HAP-1 (cell line): ENCODE measurements at regions not wholly inside any gene's neighbourhood (a gene's known extent, or its start where the extent isn't known, plus 50 kb on each side); places are given as distances from the start of the nearest gene placed in this dataset.
"Not testable (repeated sequence)": the region's sequence is repeated elsewhere in the genome, so short reads cannot be mapped to it uniquely, and the experiment has no call there.

Experiments used
- DNase-seq, 2 experiments: peaks; one replicate each; pipeline ENCODE4 v3.0.0-alpha.2; 2016 to 2020; ENCODE audit warnings: low spot score in 2 of 2
- H3K27me3 ChIP-seq: fragments of 250-450 bp; sonication (Bioruptor Pico); 2 replicates; pipeline ENCODE4 v1.5.1; 2020; ENCODE audit warnings: low read depth, mild to moderate bottlenecking, moderate library complexity
- H3K36me3 ChIP-seq: fragments of 250-450 bp; sonication (Bioruptor Pico); replicated peaks from 2 replicates; pipeline ENCODE4 v1.5.1; 2020; ENCODE audit warnings: mild to moderate bottlenecking
- H3K4me1 ChIP-seq: fragments of 250-450 bp; sonication (Bioruptor Pico); 2 replicates; pipeline ENCODE4 v1.5.1; 2020; ENCODE audit warnings: mild to moderate bottlenecking
- H3K4me3 ChIP-seq: fragments of 250-450 bp; sonication (Bioruptor Pico); 2 replicates; pipeline ENCODE4 v1.5.1; 2020; ENCODE audit warnings: mild to moderate bottlenecking, moderate library complexity
- H3K9me3 ChIP-seq: fragments of 250-450 bp; sonication (Bioruptor Pico); 2 replicates; pipeline ENCODE4 v1.5.1; 2020; ENCODE audit warnings: mild to moderate bottlenecking, moderate library complexity
- in situ Hi-C: fragments of 300-500 bp; cut with MboI; formaldehyde crosslinking; loops from 3 replicates; pipeline ENCODE4 v1.14.3; 2020; ENCODE audit warnings: low sequenced_read_pairs, inconsistent platforms, mixed read lengths

GRCh38 chr3:115275896-115276295 is 128.8 kb upstream of the ZBTB20 start:
- H3K4me1 ChIP-seq: no peaks in the 10 kb centered on the region
- H3K9me3 ChIP-seq: no peaks in the 10 kb centered on the region
- no peak overlapping the region for H3K4me3 ChIP-seq
- no peaks in the 10 kb centered on the region for H3K27me3 ChIP-seq
- no peak for DNase-seq
- H3K36me3 ChIP-seq: no peaks in the 10 kb centered on the region
- in situ Hi-C loops: no loop called here

- in situ Hi-C loops: no loop called here
- no peak for DNase-seq
- no peaks in the 10 kb centered on the region for H3K9me3 ChIP-seq
Measured at GRCh38 chr3:115279939-115280338, 132.9 kb upstream of the ZBTB20 start.

GRCh38 chr3:115280506-115280905 is 133.4 kb upstream of the ZBTB20 start:
- no peak overlapping the region for H3K4me3 ChIP-seq
- H3K36me3 ChIP-seq: no peaks in the 10 kb centered on the region
- no peaks in the 10 kb centered on the region for H3K9me3 ChIP-seq
- DNase-seq: no peak
- H3K27me3 ChIP-seq: no peaks in the 10 kb centered on the region
- in situ Hi-C loops: no loop called here
- H3K4me1 ChIP-seq: no peaks in the 10 kb centered on the region

More at GRCh38 chr3:115279939-115280338, 132.9 kb upstream of the ZBTB20 start:
- H3K27me3 ChIP-seq: no peaks in the 10 kb centered on the region
- no peaks in the 10 kb centered on the region for H3K36me3 ChIP-seq
- H3K4me1 ChIP-seq: no peaks in the 10 kb centered on the region
- H3K4me3 ChIP-seq: no peak overlapping the region

DNA sequence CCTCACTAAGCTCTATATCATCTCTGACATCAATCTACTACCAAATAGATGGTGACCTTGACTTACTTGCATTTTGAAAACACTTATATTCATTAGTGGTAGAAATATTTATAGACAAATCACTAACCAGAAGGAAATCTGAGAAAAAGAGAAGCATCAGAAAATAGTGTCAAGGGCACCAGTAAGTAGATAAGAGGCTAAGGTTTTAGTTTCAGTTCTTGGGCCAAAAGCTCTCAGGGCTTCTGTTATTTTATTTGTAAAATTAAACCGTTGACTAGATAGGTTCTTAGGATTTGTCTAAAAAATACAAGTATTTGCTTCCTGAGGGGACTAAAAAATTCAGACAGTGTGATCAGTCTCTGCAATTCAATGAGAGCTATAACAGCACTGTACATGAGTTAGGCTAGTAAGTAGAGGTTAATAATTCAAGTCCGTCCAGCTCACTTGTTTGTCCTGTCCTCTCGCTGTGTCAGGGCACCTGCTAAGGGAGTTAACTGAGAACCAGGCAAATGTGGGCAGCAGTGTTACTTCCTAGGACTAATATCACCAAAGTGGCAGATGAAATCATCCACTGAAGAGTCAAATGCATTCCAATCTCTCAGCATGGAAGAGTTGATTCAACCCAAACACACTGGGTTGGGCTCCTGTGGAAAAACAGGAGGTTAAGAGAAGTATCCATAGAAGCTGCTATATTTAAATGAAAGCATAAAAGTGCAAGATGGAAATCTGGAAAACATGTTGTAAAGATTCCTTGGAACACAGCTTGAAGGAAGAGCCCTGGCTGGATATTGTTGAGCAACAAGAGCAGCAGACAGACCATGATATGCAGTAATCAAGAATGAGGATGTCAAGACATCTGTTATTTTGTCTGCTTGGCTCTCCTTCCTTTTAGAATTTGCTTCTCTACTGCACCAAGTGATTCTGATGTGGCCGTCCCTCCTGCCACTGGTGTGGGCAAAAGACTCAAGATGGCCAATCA is 134.9 kb upstream of the ZBTB20 start:
- no peaks in the 10 kb centered on the region for H3K4me1 ChIP-seq
- H3K27me3 ChIP-seq: no peaks in the 10 kb centered on the region
- no peak overlapping the region for H3K4me3 ChIP-seq
- no peaks in the 10 kb centered on the region for H3K36me3 ChIP-seq
- no peak for DNase-seq
- in situ Hi-C loops: no loop called here
- H3K9me3 ChIP-seq: no peaks in the 10 kb centered on the region

DNA sequence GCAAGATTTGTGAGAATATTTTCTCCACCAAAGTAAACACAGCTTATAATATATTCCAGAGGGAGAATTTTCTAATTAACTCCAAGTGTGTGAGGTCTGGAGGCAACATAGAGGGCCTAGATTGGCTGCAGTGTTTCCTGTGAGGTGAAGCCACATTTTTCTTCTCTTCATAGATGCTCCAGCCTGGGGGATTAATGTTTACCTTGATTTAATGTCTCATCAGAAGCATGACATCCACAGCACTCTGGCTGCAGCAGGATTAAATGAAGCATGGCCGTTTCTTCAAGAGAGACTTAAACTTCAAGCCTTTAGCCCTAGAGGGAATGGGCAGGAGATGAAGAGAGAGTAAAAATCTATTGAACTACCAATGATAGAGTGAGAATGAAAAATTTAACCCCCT is 137.9 kb upstream of the ZBTB20 start:
- H3K4me3 ChIP-seq: no peak overlapping the region
- H3K36me3 ChIP-seq: no peaks in the 10 kb centered on the region
- H3K9me3 ChIP-seq: no peaks in the 10 kb centered on the region
- no peaks in the 10 kb centered on the region for H3K4me1 ChIP-seq
- H3K27me3 ChIP-seq: no peaks in the 10 kb centered on the region
- DNase-seq: no peak
- in situ Hi-C loops: no loop called here

DNA sequence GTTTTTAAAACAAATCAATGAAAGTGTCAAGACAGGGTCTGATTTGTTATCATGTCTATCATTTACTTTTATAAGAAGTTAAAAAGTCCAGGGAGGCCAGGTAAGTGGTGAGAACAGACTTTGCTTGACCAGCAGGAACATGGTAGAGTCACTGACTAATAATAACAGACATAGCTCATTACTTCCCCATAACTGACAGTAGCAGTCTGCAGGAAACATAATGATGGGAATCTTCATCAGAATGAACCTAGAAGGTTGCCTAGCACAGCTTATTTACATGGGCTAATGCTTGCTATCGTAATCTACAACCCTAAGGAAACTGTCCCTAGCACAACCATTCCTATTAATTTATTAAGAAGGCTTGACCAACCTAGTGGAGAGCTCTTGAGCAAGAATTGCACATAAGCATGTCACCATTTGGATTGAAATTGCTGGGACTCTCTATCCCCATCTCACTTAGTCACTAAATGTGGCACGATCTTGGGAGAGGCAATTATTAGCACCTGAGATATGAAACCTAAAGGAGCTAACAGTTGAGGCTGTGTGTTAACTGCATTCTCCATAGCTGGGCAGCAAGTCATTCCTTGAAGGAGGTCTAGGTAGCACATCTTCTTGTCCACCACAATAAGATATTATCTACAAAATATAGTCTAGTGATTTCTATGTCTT is 139.6 kb upstream of the ZBTB20 start:
- Histone ChIP-seq H3K36me3 (no peaks in the 10 kb centered on the region), H3K4me1 (no peaks in the 10 kb centered on the region), H3K27me3 (no peaks in the 10 kb centered on the region), H3K9me3 (no peaks in the 10 kb centered on the region), H3K4me3 (no peak overlapping the region)
- in situ Hi-C loops: no loop called here
- DNase-seq: no peak

DNA sequence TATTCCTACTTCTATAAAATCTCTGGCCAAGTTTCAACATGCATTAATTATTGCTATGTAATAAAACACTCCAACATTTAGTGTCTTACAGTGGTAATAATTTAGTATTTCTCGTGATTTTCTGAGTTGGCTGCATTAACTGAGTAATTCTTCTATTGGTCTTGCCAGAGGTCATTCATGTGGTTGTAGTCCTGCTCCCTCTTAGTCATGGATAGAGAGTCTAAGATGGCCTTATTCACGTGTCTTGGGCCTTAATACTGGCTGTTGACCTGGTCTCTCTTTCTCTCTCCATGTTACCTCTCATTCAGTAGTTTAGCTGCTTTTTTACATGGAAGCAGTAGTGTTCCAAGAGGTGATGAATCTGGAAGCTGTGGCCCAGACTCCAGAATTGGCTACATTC is 140.1 kb upstream of the ZBTB20 start:
- DNase-seq: no peak
- H3K36me3 ChIP-seq: no peaks in the 10 kb centered on the region
- in situ Hi-C loops: no loop called here
- H3K4me1 ChIP-seq: peaks cover 4% of the 10 kb centered on the region
- no peaks in the 10 kb centered on the region for H3K9me3 ChIP-seq
- no peak overlapping the region for H3K4me3 ChIP-seq
- no peaks in the 10 kb centered on the region for H3K27me3 ChIP-seq

- Histone ChIP-seq H3K4me1 (peaks cover 12% of the 10 kb centered on the region), H3K27me3 (no peaks in the 10 kb centered on the region), H3K36me3 (no peaks in the 10 kb centered on the region), H3K9me3 (no peaks in the 10 kb centered on the region), H3K4me3 (no peak overlapping the region)
- in situ Hi-C loops: no loop called here
- DNase-seq: no peak
Measured at GRCh38 chr3:115292131-115292530, 145.0 kb upstream of the ZBTB20 start.

DNA sequence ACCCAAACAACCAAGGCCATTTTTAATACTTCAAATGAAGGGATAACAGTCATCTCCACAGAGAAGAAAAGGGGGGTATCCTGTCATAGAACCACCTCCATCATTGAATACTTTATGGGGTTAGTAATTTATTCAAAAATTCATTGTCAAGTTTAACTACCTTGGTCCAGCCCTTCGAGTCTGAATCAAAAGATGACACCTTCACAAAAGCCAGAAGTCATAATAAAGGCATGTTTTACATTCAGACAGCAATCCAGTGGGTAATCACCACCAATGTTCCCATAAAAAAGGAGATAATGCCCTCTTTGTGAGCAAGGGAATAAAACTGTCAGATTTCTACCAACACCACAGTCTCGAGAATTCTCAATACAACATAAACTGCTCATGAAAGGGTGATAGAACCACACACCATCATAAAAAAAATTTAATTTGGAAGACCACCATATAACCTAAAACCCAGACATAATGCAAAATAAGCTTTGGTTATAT is 145.6 kb upstream of the ZBTB20 start:
- no peaks in the 10 kb centered on the region for H3K27me3 ChIP-seq
- in situ Hi-C loops: no loop called here
- H3K4me3 ChIP-seq: no peak overlapping the region
- no peaks in the 10 kb centered on the region for H3K36me3 ChIP-seq
- H3K9me3 ChIP-seq: no peaks in the 10 kb centered on the region
- peak; percentile 19 to 78 for DNase-seq
- H3K4me1 ChIP-seq: peaks cover 12% of the 10 kb centered on the region

GRCh38 chr3:115293321-115293720 is 146.2 kb upstream of the ZBTB20 start:
- H3K27me3 ChIP-seq: no peaks in the 10 kb centered on the region
- H3K4me3 ChIP-seq: no peak overlapping the region
- peaks cover 12% of the 10 kb centered on the region for H3K4me1 ChIP-seq
- H3K9me3 ChIP-seq: no peaks in the 10 kb centered on the region
- DNase-seq: no peak
- no peaks in the 10 kb centered on the region for H3K36me3 ChIP-seq
- in situ Hi-C loops: no loop called here

DNA sequence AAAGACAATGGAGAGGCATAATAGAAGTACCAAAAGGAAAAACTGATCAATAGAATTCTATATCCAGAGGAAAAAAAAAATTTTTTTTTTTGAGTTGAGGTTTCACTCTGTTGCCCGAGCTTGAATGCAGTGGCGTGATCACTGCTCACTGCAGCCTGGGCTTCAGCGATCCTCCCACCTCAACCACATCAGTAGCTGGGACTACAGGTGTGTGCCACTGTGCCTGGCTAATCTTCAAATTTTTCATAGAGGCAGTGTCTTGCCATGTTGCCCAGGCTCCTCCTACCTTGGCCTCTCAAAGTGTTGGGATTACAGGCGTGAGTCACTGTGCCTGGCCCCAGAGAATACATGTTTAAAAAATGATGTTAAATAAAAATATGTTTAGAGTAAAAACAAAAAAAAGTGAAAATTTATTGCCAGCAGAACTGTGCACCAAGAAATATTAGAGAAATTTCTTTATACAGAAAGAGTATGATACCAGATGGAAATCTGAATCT is 154.3 kb upstream of the ZBTB20 start:
- Histone ChIP-seq H3K4me3 (no peak overlapping the region), H3K27me3 (no peaks in the 10 kb centered on the region), H3K4me1 (no peaks in the 10 kb centered on the region), H3K36me3 (no peaks in the 10 kb centered on the region), H3K9me3 (no peaks in the 10 kb centered on the region)
- in situ Hi-C loops: no loop called here
- no peak for DNase-seq

- H3K9me3 ChIP-seq, in situ Hi-C loops, H3K27me3 ChIP-seq, H3K36me3 ChIP-seq, H3K4me1 ChIP-seq, DNase-seq, H3K4me3 ChIP-seq: not testable (repeated sequence)
Measured at GRCh38 chr3:115317953-115318352, 170.9 kb upstream of the ZBTB20 start.

DNA sequence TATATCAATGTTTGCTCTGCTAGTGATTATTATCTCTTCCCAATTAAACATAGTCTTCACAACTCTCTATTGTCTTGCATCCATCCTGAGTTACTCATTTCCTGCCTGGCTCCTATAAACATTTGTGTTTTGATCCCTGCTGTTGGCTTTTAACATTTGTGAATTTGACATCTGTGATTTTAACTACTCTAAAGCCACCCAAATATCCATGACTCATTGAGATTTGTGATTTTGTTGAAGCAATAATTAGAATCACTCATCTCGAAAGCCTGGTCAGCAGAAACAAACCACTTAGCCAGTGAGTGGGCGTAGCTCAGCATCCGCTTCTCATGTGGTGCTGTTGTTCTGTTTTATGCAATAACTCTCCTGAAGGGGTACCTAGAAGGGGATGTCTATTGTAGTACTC is 174.3 kb upstream of the ZBTB20 start:
- Histone ChIP-seq H3K9me3 (no peaks in the 10 kb centered on the region; the same call in 1 of the 2 replicates), H3K36me3 (no peaks in the 10 kb centered on the region), H3K4me3 (no peak overlapping the region), H3K27me3 (no peaks in the 10 kb centered on the region), H3K4me1 (no peaks in the 10 kb centered on the region)
- no peak for DNase-seq
- in situ Hi-C loops: no loop called here

DNA sequence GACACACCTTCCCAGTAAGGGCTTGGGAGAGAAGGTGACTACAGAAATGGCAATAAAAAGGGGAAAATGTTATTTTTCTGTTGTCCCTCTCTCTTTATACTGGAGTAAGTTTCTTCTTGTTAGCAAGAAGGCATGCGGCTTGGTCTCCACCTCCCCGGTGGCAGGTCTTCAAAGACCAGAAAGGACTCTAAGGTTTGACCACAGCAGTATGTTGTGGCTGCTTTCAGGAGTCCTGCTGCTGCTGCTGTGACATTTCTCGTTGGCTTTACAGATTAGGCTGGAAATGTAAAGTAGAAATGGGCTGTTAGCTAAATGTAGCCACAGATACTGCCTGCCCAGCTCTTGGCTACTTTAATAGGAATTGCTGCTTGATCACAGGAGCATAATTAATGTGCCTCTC is 175.8 kb upstream of the ZBTB20 start:
- no peaks in the 10 kb centered on the region; the same call in 1 of the 2 replicates for H3K9me3 ChIP-seq
- H3K4me1 ChIP-seq: no peaks in the 10 kb centered on the region
- H3K27me3 ChIP-seq: no peaks in the 10 kb centered on the region
- DNase-seq: no peak
- H3K4me3 ChIP-seq: no peak overlapping the region
- no peaks in the 10 kb centered on the region for H3K36me3 ChIP-seq
- in situ Hi-C loops: no loop called here
